ENCODE measurements at regions not wholly inside any gene's neighbourhood (a gene's known extent, or its start where the extent isn't known, plus 50 kb on each side); places are given as distances from the start of the nearest gene placed in this dataset.

GRCh38 chr7:19488056-19488455 is 220.8 kb downstream of the POLR1F start:
- H4K20me1 ChIP-seq (ENCODE audit: low read depth): no peaks in the 10 kb centered on the region

GRCh38 chr7:19482628-19483027 is 226.2 kb downstream of the POLR1F start:
- no peak overlapping the region for H3K9ac ChIP-seq
- peaks cover 9% of the 10 kb centered on the region for H3K4me1 ChIP-seq
- Mint-ChIP-seq H3K4me3 (no peak overlapping the region), H3K4me1 (peaks cover 7% of the 10 kb centered on the region), H3K27ac (no peak overlapping the region), H3K36me3 (no peaks in the 10 kb centered on the region), H3K9me3 (peaks cover 6% of the 10 kb centered on the region), H3K27me3 (ENCODE audit: insufficient read depth, low read depth) (no peaks in the 10 kb centered on the region)
- TF ChIP-seq EZH2 (IDR thresholded peaks at IDR 0.05) (no peak), EZH2phosphoT487 (IDR thresholded peaks at IDR 0.05) (no peak), CTCF (IDR thresholded peaks at IDR 0.05) (no peak)
- no peak overlapping the region for H3K27ac ChIP-seq
- no peaks in the 10 kb centered on the region for H3K36me3 ChIP-seq
- no peaks in the 10 kb centered on the region for H3K79me2 ChIP-seq (ENCODE audit: low read depth)
- H3K9me3 ChIP-seq (ENCODE audit: low read depth): no peaks in the 10 kb centered on the region
- no peak overlapping the region for H3K4me3 ChIP-seq
- no peak for DNase-seq (ENCODE audit: low spot score)
- no peaks in the 10 kb centered on the region for H3K27me3 ChIP-seq
- no peak overlapping the region for H2AFZ ChIP-seq (replicated peaks)
- H4K20me1 ChIP-seq (ENCODE audit: low read depth): no peaks in the 10 kb centered on the region
- H3F3A ChIP-seq (ENCODE audit: low read depth): no peaks in the 10 kb centered on the region
- H3K4me2 ChIP-seq: peak overlapping the region; percentile 8

More at GRCh38 chr7:19488056-19488455, 220.8 kb downstream of the POLR1F start:
- no peak overlapping the region for H3K9ac ChIP-seq
- H3K4me2 ChIP-seq: no peak overlapping the region
- H3K79me2 ChIP-seq (ENCODE audit: low read depth): no peaks in the 10 kb centered on the region
- H3K27ac ChIP-seq: no peak overlapping the region
- DNase-seq (ENCODE audit: low spot score): no peak
- Mint-ChIP-seq H3K27ac (no peak overlapping the region), H3K4me1 (peaks cover 5% of the 10 kb centered on the region), H3K27me3 (ENCODE audit: insufficient read depth, low read depth) (peaks cover 4% of the 10 kb centered on the region), H3K4me3 (no peak overlapping the region), H3K36me3 (no peaks in the 10 kb centered on the region), H3K9me3 (peaks cover 2% of the 10 kb centered on the region)
- no peak overlapping the region for H3K4me3 ChIP-seq
- H3K27me3 ChIP-seq: no peaks in the 10 kb centered on the region
- no peak overlapping the region for H2AFZ ChIP-seq (replicated peaks)
- no peak for TF ChIP-seq CTCF (IDR thresholded peaks at IDR 0.05)
- TF ChIP-seq EZH2phosphoT487 (IDR thresholded peaks at IDR 0.05): no peak
- no peak for TF ChIP-seq EZH2 (IDR thresholded peaks at IDR 0.05)
- H3K9me3 ChIP-seq (ENCODE audit: low read depth): no peaks in the 10 kb centered on the region
- H3K36me3 ChIP-seq: no peaks in the 10 kb centered on the region
- no peaks in the 10 kb centered on the region for H3F3A ChIP-seq (ENCODE audit: low read depth)
- H3K4me1 ChIP-seq: no peaks in the 10 kb centered on the region

GRCh38 chr7:19480383-19480782 is 228.5 kb downstream of the POLR1F start:
- H3F3A ChIP-seq (ENCODE audit: low read depth): no peaks in the 10 kb centered on the region
- no peak overlapping the region for H3K4me2 ChIP-seq
- H3K36me3 ChIP-seq: no peaks in the 10 kb centered on the region
- Mint-ChIP-seq H3K9me3 (peaks cover 6% of the 10 kb centered on the region), H3K27ac (no peak overlapping the region), H3K4me1 (peaks cover 7% of the 10 kb centered on the region), H3K27me3 (ENCODE audit: insufficient read depth, low read depth) (no peaks in the 10 kb centered on the region), H3K36me3 (no peaks in the 10 kb centered on the region), H3K4me3 (no peak overlapping the region)
- no peaks in the 10 kb centered on the region for H4K20me1 ChIP-seq (ENCODE audit: low read depth)
- H3K4me3 ChIP-seq: no peak overlapping the region
- H3K27ac ChIP-seq: no peak overlapping the region
- no peak for DNase-seq (ENCODE audit: low spot score)
- H3K9ac ChIP-seq: no peak overlapping the region
- no peaks in the 10 kb centered on the region for H3K9me3 ChIP-seq (ENCODE audit: low read depth)
- no peaks in the 10 kb centered on the region for H3K79me2 ChIP-seq (ENCODE audit: low read depth)
- no peaks in the 10 kb centered on the region for H3K27me3 ChIP-seq
- H3K4me1 ChIP-seq: peaks cover 9% of the 10 kb centered on the region
- TF ChIP-seq CTCF (IDR thresholded peaks at IDR 0.05) (no peak), EZH2 (IDR thresholded peaks at IDR 0.05) (no peak), EZH2phosphoT487 (IDR thresholded peaks at IDR 0.05) (no peak)
- no peak overlapping the region for H2AFZ ChIP-seq (replicated peaks)
